Mesothelial cell of epicardium (in vitro differentiated cells): ENCODE measurements at regions not wholly inside any gene's neighbourhood (a gene's known extent, or its start where the extent isn't known, plus 50 kb on each side); places are given as distances from the start of the nearest gene placed in this dataset.

Experiments
- DNase-seq, 2 experiments: peaks; one replicate each; pipeline ENCODE4 v3.0.0; 2021; ENCODE audit warnings: low spot score in 2 of 2; ENCODE audit not compliant: unreplicated experiment in 2 of 2
- H3K27ac Mint-ChIP-seq: 2 replicates; pipeline ENCODE4 v1.8.0; 2021; ENCODE audit warnings: mixed read lengths
- H3K27me3 Mint-ChIP-seq: 2 replicates; pipeline ENCODE4 v1.8.0; 2021; ENCODE audit warnings: low read depth, mixed read lengths
- H3K36me3 Mint-ChIP-seq: 2 replicates; pipeline ENCODE4 v1.8.0; 2021; ENCODE audit warnings: mixed read lengths
- H3K4me1 Mint-ChIP-seq: 2 replicates; pipeline ENCODE4 v1.8.0; 2021; ENCODE audit warnings: mixed read lengths
- H3K4me3 Mint-ChIP-seq: 2 replicates; pipeline ENCODE4 v1.8.0; 2021; ENCODE audit warnings: mild to moderate bottlenecking, moderate library complexity, mixed read lengths
- H3K9me3 Mint-ChIP-seq: 2 replicates; pipeline ENCODE4 v1.8.0; 2021; ENCODE audit warnings: mixed read lengths
- CTCF ChIP-seq: fragments of 200-600 bp; sonication (generic); IDR thresholded peaks from one replicate; pipeline ENCODE4 v1.5.0; 2021; ENCODE audit warnings: antibody characterized with exemption; ENCODE audit not compliant: unreplicated experiment

- Mint-ChIP-seq H3K4me3 (no peak overlapping the region), H3K9me3 (no peaks in the 10 kb centered on the region), H3K36me3 (no peaks in the 10 kb centered on the region), H3K4me1 (peaks cover 51% of the 10 kb centered on the region), H3K27ac (peak overlapping the region; percentile 80), H3K27me3 (no peaks in the 10 kb centered on the region)
- DNase-seq, result no peak
- no peak for TF ChIP-seq CTCF
Measured at GRCh38 chr5:36450229-36451014, 148.7 kb upstream of the RANBP3L start.

- H3K27me3 Mint-ChIP-seq, result no peaks in the 10 kb centered on the region
- no peak for DNase-seq
- H3K27ac Mint-ChIP-seq, result peak overlapping the region; percentile 91
- H3K4me1 Mint-ChIP-seq, result peaks cover 58% of the 10 kb centered on the region
- H3K4me3 Mint-ChIP-seq, result no peak overlapping the region
- TF ChIP-seq CTCF, result no peak
- no peaks in the 10 kb centered on the region for H3K36me3 Mint-ChIP-seq
- no peaks in the 10 kb centered on the region for H3K9me3 Mint-ChIP-seq
Measured at GRCh38 chr5:36452424-36453006, 150.8 kb upstream of the RANBP3L start.

DNA sequence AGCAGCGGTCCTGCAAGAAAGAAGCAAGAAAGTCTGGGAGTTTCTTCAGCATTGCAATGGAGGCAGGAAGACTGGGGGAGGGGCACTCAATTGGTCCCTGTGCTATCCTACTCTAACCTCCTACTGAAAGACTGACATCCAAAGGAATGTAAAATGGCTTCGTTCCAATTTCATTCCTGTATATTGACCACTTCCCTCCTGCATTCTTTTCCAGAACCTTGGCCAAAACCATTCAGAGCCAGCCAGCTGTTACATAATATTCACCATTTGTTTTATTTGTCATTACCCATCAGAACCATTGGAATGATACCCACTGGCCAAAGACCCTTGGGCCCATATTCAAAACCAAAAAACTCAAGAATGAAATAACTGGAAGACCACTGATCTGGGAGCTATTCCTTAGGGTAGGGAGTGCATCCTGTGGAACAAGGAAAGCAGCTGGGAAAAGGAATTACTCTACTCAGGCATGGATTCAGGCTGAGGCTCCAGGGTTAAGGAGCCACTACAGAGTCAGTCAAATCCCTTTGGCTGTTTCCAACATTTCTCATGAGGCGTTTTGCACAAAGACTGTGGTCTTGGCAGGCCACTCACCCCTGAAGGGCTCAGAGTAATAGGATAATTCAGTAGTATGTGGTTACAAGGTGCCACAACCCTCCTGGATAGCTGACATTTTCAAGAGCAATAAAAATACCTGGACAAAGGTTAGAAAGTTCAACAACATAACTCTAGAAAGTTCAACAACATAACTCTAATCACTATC, 148.7 kb upstream of the SLC1A3 start:
- DNase-seq, result no peak
- TF ChIP-seq CTCF, result no peak
- H3K4me3 Mint-ChIP-seq, result no peak overlapping the region
- H3K27me3 Mint-ChIP-seq, result no peaks in the 10 kb centered on the region
- no peaks in the 10 kb centered on the region for H3K9me3 Mint-ChIP-seq
- H3K27ac Mint-ChIP-seq, result peak overlapping the region; percentile 89
- peaks cover 61% of the 10 kb centered on the region for H3K4me1 Mint-ChIP-seq
- no peaks in the 10 kb centered on the region for H3K36me3 Mint-ChIP-seq

- DNase-seq, result no peak
- peaks cover 57% of the 10 kb centered on the region for H3K4me1 Mint-ChIP-seq
- no peak for TF ChIP-seq CTCF
- H3K36me3 Mint-ChIP-seq, result peaks cover 2% of the 10 kb centered on the region
- H3K27ac Mint-ChIP-seq, result peak overlapping the region; percentile 89
- peaks cover 3% of the 10 kb centered on the region for H3K9me3 Mint-ChIP-seq
- no peaks in the 10 kb centered on the region for H3K27me3 Mint-ChIP-seq
- no peak overlapping the region for H3K4me3 Mint-ChIP-seq
Measured at GRCh38 chr5:36458746-36459145, 147.7 kb upstream of the SLC1A3 start.

- Mint-ChIP-seq H3K27me3 (no peaks in the 10 kb centered on the region), H3K4me1 (peaks cover 54% of the 10 kb centered on the region), H3K9me3 (peaks cover 3% of the 10 kb centered on the region), H3K4me3 (no peak overlapping the region), H3K27ac (peak overlapping the region; percentile 89), H3K36me3 (peaks cover 2% of the 10 kb centered on the region)
- TF ChIP-seq CTCF, result no peak
- DNase-seq, result no peak
Measured at GRCh38 chr5:36459176-36460135, 146.9 kb upstream of the SLC1A3 start.
